ENCODE measurements at regions not wholly inside any gene's neighbourhood (a gene's known extent, or its start where the extent isn't known, plus 50 kb on each side); places are given as distances from the start of the nearest gene placed in this dataset.
"Not testable (repeated sequence)": the region's sequence is repeated elsewhere in the genome, so short reads cannot be mapped to it uniquely, and the experiment has no call there.

DNA sequence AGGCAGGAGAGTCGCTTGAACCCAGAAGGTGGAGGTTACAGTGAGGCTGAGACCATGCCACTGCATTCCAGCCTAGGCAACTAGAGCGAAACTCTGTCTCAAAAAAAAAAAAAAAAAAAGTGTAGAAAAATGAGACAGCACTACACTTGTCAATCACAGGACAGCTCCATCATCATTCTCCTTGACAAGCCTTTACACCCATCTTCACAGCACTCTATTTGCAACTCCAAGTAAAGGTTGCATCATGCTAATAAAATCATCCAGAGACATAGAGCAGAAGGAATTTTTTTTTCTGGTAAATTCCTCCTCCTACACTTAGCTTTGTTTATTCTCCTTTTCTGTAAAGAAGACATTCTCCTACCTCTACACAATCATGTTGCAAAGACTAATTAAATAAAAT lies 791.0 kb upstream of the HS3ST5 start:
- no peak for DNase-seq
- TF ChIP-seq GATA1 (IDR thresholded peaks at IDR 0.05; ENCODE audit: low read depth, low read length) (no peak), POLR2A (IDR thresholded peaks at IDR 0.05; ENCODE audit: low read length) (no peak)

- DNase-seq: no peak
- TF ChIP-seq GATA1 (IDR thresholded peaks at IDR 0.05; ENCODE audit: low read depth, low read length) (no peak), POLR2A (IDR thresholded peaks at IDR 0.05; ENCODE audit: low read length) (no peak)
These were observed 789.1 kb upstream of the HS3ST5 start for GRCh38 chr6:115131709-115132490.

DNA sequence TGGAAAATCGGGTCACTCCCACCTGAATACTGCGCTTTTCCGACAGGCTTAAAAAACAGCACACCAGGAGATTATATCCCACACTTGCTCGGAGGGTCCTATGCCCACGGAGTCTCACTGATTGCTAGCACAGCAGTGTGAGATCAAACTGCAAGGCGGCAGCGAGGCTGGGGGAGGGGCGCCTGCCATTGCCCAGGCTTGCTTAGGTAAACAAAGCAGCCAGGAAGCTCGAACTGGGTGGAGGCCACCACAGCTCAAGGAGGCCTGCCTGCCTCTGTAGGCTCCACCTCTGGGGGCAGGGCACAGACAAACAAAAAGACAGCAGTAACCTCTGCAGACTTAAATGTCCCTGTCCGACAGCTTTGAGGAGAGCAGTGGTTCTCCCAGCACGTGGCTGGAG lies 778.7 kb upstream of the HS3ST5 start:
- DNase-seq: not testable (repeated sequence)

DNA sequence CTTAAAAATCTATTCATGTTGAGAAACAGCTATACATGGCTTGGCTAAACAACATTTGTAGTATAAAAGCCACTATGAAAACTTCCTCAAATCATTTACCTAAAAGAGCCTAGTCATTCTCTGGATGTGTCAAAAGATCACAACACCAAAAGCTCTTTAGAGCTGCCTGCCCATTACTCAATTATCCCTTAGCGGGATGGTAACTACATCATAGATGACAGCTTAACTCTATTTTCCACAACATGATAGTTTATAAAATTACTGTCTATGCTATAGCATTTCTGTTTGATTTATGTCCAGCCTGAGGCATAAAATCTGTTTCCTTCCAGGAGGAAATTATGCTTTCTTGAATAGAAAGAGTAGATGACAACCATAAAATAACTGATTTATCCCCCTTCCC lies 777.6 kb upstream of the HS3ST5 start:
- TF ChIP-seq GATA1 (IDR thresholded peaks at IDR 0.05; ENCODE audit: low read depth, low read length) (no peak), POLR2A (IDR thresholded peaks at IDR 0.05; ENCODE audit: low read length) (no peak)
- no peak for DNase-seq

DNA sequence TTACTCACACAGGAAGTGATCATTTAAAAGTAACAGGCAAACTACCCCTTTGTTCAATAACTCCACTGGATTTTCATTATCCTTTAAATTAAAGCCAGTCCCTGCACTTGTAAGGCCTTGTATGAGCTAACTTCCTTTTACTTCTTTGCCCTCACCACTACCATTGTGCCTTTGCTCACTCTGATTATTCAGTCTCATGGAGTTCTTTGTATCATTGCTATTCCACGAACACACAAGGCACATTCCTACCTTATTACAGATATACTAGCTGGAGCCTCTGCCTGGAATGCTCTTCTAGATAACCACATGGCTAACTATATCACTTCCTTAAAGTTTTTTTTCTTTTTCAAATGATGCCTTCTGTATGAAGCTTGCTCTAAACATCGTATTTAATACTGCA lies 748.6 kb upstream of the HS3ST5 start:
- DNase-seq: no peak
- TF ChIP-seq GATA1 (IDR thresholded peaks at IDR 0.05; ENCODE audit: low read depth, low read length) (no peak), POLR2A (IDR thresholded peaks at IDR 0.05; ENCODE audit: low read length) (no peak)

- no peak for TF ChIP-seq GATA1 (IDR thresholded peaks at IDR 0.05; ENCODE audit: low read depth, low read length)
- no peak for TF ChIP-seq POLR2A (IDR thresholded peaks at IDR 0.05; ENCODE audit: low read length)
- DNase-seq: no peak
These were observed 735.7 kb upstream of the HS3ST5 start for GRCh38 chr6:115078555-115078954.

DNA sequence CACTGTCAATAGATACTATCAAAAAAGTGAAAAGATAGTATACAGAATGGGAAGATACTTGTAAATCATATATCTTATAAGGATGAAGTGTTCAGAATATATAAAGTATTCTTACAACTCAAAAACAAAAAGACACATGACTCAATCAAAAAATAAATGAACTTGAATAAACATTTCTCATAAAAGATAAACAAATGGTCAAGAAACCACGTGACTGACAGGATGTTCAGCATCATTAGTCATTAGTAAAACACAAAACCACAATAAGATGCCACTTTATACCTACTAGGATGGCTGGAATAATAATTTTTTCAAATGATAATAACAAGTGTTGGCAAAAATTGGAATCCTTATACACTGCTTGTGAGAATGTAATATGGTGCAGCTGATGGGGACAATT lies 729.1 kb upstream of the HS3ST5 start:
- TF ChIP-seq GATA1 (IDR thresholded peaks at IDR 0.05; ENCODE audit: low read depth, low read length) (no peak), POLR2A (IDR thresholded peaks at IDR 0.05; ENCODE audit: low read length) (no peak)
- DNase-seq: no peak

- no peak for DNase-seq
- no peak for TF ChIP-seq POLR2A (IDR thresholded peaks at IDR 0.05; ENCODE audit: low read length)
- no peak for TF ChIP-seq GATA1 (IDR thresholded peaks at IDR 0.05; ENCODE audit: low read depth, low read length)
These were observed 725.0 kb upstream of the HS3ST5 start for GRCh38 chr6:115067690-115068447.

- TF ChIP-seq POLR2A (IDR thresholded peaks at IDR 0.05; ENCODE audit: low read length) (no peak), GATA1 (IDR thresholded peaks at IDR 0.05; ENCODE audit: low read depth, low read length) (no peak)
- DNase-seq: no peak
These were observed 721.9 kb upstream of the HS3ST5 start for GRCh38 chr6:115064680-115065079.

DNA sequence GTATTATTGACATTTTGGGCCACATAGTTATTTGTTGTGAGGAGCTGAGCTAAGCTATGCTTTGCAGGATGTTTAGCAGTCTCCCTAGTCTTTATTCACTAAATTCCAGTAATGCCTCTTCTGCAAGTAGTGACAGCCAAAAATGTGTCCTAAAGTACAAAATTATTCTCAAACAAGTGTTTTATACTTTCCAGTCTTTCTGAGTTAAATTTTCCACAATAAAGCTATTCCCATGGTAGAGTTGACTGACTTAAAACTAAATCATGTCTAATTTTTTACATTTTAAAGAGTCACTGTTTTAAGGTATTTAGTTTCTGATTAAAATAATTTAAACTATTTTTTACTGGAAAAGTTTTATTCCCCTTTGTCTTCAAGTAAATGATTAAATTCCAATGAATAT lies 717.8 kb upstream of the HS3ST5 start:
- TF ChIP-seq POLR2A (IDR thresholded peaks at IDR 0.05; ENCODE audit: low read length): no peak
- no peak for TF ChIP-seq GATA1 (IDR thresholded peaks at IDR 0.05; ENCODE audit: low read depth, low read length)
- DNase-seq: no peak

DNA sequence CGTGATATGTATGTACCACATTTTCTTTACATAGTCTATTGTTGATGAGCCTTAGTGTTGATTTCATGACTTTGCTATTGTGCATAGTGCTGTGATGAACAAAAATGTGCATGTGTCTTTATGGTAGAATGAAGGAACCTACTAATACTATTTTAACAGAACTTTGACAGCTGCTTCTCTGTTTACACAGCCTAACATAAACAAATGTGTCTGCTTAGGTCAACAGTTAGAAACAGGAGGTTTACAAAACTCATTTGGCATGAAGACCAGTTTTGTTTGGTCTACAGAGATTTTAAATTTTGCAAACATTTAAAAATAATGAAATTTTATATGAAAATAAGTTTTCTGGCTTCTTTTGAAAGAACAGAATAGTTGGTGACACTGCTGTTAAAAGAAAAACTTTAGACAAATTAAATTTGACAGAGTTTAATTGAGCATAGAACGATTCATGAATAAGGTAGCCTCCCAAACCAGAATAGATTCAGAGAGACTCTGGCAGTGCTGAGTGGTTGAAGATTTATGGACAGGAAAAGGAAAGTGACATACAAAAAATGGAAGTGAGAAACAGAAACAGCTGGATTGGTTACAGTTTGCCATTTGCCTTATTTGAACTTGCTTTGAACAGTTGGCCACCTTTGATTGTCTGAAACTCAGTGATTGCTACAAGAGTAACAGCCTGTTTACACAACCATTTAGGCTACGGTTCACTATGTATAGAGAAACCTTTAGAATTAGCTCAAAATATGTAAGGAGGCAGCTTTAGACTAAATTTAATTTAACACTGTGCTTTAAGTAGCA lies 715.8 kb upstream of the HS3ST5 start:
- DNase-seq: no peak
- TF ChIP-seq GATA1 (IDR thresholded peaks at IDR 0.05; ENCODE audit: low read depth, low read length) (no peak), POLR2A (IDR thresholded peaks at IDR 0.05; ENCODE audit: low read length) (no peak)

DNA sequence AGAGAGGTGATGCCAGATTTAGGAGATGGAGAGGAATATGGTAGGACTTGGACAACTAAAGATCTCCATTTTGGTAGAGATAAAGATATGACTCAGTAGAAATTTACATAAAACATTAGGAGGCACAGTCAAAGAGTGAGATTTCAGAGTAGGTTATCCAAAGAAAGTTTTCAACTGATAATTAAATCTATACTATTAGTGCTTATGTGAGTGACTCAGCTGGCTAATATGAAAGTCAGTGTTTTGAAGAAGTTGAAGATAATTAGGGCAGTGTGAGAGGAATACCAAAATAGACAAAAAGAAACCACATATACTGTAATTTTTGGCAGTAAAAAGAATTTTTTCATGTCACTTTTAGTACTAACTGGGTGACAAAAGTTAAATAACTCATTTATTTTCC lies 712.8 kb upstream of the HS3ST5 start:
- TF ChIP-seq GATA1 (IDR thresholded peaks at IDR 0.05; ENCODE audit: low read depth, low read length) (no peak), POLR2A (IDR thresholded peaks at IDR 0.05; ENCODE audit: low read length) (no peak)
- no peak for DNase-seq

DNA sequence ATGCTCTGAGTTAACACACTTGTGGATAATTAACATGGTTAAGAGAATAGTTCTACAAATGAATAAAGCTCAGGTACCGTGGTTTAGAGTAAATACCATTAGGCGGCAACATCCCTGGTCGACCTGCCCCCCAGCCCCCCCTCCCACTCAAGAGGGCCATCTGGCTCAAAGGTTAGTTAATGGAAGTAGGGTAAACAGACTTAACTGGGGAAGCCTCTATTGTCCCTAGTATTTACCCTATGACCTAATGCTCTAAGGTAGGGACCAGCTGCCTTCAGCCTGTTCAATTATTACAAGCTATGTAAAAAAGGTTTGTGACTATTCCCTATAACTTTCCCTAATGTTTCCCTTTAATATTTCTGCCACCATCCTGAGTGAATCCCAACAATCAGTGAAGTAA lies 711.4 kb upstream of the HS3ST5 start:
- not testable (repeated sequence) for DNase-seq

- no peak for DNase-seq
- TF ChIP-seq GATA1 (IDR thresholded peaks at IDR 0.05; ENCODE audit: low read depth, low read length) (no peak), POLR2A (IDR thresholded peaks at IDR 0.05; ENCODE audit: low read length) (no peak)
These were observed 710.5 kb upstream of the HS3ST5 start for GRCh38 chr6:115053169-115053860.
